ENCODE measurements at regions not wholly inside any gene's neighbourhood (a gene's known extent, or its start where the extent isn't known, plus 50 kb on each side); places are given as distances from the start of the nearest gene placed in this dataset.

DNA sequence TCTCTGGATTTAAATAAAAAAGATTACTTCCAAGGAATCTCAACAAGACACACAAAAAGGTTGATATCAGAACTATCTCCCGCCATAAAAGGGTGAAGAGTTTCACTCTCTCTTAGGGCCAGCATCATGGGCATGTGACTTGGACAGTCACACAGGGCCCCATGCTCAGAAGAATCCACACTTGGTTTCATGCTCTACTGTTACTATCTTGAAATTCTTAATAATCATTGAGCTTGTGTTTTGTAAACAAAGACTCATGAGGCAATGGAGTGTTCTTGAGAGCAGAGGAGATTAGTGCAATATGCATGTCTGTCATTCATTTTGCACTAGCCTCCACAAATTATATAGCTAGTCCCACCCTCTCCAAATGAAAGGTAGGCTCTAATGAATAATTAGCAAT lies 58.4 kb downstream of the HMHB1 start:
- Histone ChIP-seq H3K27me3 (replicated peaks in 2 of 5; ENCODE audit: control insufficient read depth in 4 of 5, insufficient read depth in 5 of 5, low read length in 4 of 5) (no peaks in the 10 kb centered on the region), H3K27ac (ENCODE audit: insufficient read depth in 1 of 2, low read depth in 1 of 2, low read length in 2 of 2, poor library complexity in 1 of 2, severe bottlenecking in 2 of 2) (no peak overlapping the region), H3K4me3 (ENCODE audit: control insufficient read depth in 1 of 7, extremely low read depth in 1 of 7, insufficient read depth in 4 of 7, low read depth in 2 of 7, low read length in 6 of 7) (no peak overlapping the region), H3K9me3 (ENCODE audit: control extremely low read depth in 1 of 5, control insufficient read depth in 4 of 5, insufficient read depth in 2 of 5, low read depth in 1 of 5, low read length in 4 of 5) (no peaks in the 10 kb centered on the region), H3K36me3 (ENCODE audit: control insufficient read depth in 4 of 4, insufficient read depth in 4 of 4, low read length in 3 of 4) (no peaks in the 10 kb centered on the region), H3K4me1 (ENCODE audit: control extremely low read depth in 1 of 4, control insufficient read depth in 4 of 4, insufficient read depth in 4 of 4, low read length in 3 of 4) (peaks cover 0 to 3% (median 0%) of the 10 kb centered on the region in 4 experiments)
- 100% methylated on average over 1 of the region's 1 CpG for whole genome bisulfite sequencing (ENCODE audit: insufficient coverage)
- no peak for DNase-seq
- POLR2A ChIA-PET = no interaction called here
- CTCF ChIA-PET = no interaction called here

GRCh38 chr5:143870871-143871632 lies 59.1 kb downstream of the HMHB1 start:
- H3K36me3 ChIP-seq (ENCODE audit: control insufficient read depth in 4 of 4, insufficient read depth in 4 of 4, low read length in 3 of 4) = no peaks in the 10 kb centered on the region
- H3K27me3 ChIP-seq (replicated peaks in 2 of 5; ENCODE audit: control insufficient read depth in 4 of 5, insufficient read depth in 5 of 5, low read length in 4 of 5) = no peaks in the 10 kb centered on the region
- H3K4me1 ChIP-seq (ENCODE audit: control extremely low read depth in 1 of 4, control insufficient read depth in 4 of 4, insufficient read depth in 4 of 4, low read length in 3 of 4) = peaks cover 0 to 3% (median 0%) of the 10 kb centered on the region in 4 experiments
- no peak overlapping the region for H3K4me3 ChIP-seq (ENCODE audit: control insufficient read depth in 1 of 7, extremely low read depth in 1 of 7, insufficient read depth in 4 of 7, low read depth in 2 of 7, low read length in 6 of 7)
- WGBS (ENCODE audit: insufficient coverage) = 56% methylated on average over 4 of the region's 5 CpGs
- CTCF ChIA-PET = no interaction called here
- H3K9me3 ChIP-seq (ENCODE audit: control extremely low read depth in 1 of 5, control insufficient read depth in 4 of 5, insufficient read depth in 2 of 5, low read depth in 1 of 5, low read length in 4 of 5) = no peaks in the 10 kb centered on the region
- POLR2A ChIA-PET = no interaction called here
- no peak overlapping the region for H3K27ac ChIP-seq (ENCODE audit: insufficient read depth in 1 of 2, low read depth in 1 of 2, low read length in 2 of 2, poor library complexity in 1 of 2, severe bottlenecking in 2 of 2)
- DNase-seq = peak in 1 of 3 donors; percentile 12

GRCh38 chr5:143871672-143872071 lies 59.7 kb downstream of the HMHB1 start:
- WGBS (ENCODE audit: insufficient coverage) = no CpG with 5 or more reads among the region's 2 CpGs
- no peaks in the 10 kb centered on the region for H3K36me3 ChIP-seq (ENCODE audit: control insufficient read depth in 4 of 4, insufficient read depth in 4 of 4, low read length in 3 of 4)
- CTCF ChIA-PET = no interaction called here

GRCh38 chr5:143874312-143874711 lies 62.4 kb downstream of the HMHB1 start:
- Histone ChIP-seq H3K4me1 (ENCODE audit: control extremely low read depth in 1 of 4, control insufficient read depth in 4 of 4, insufficient read depth in 4 of 4, low read length in 3 of 4) (peaks cover 0 to 3% (median 0%) of the 10 kb centered on the region in 4 experiments), H3K4me3 (ENCODE audit: control insufficient read depth in 1 of 7, extremely low read depth in 1 of 7, insufficient read depth in 4 of 7, low read depth in 2 of 7, low read length in 6 of 7) (no peak overlapping the region), H3K27ac (ENCODE audit: insufficient read depth in 1 of 2, low read depth in 1 of 2, low read length in 2 of 2, poor library complexity in 1 of 2, severe bottlenecking in 2 of 2) (no peak overlapping the region), H3K27me3 (replicated peaks in 2 of 5; ENCODE audit: control insufficient read depth in 4 of 5, insufficient read depth in 5 of 5, low read length in 4 of 5) (no peaks in the 10 kb centered on the region), H3K9me3 (ENCODE audit: control extremely low read depth in 1 of 5, control insufficient read depth in 4 of 5, insufficient read depth in 2 of 5, low read depth in 1 of 5, low read length in 4 of 5) (no peaks in the 10 kb centered on the region), H3K36me3 (ENCODE audit: control insufficient read depth in 4 of 4, insufficient read depth in 4 of 4, low read length in 3 of 4) (no peaks in the 10 kb centered on the region)
- 100% methylated on average over 3 of the region's 4 CpGs for WGBS (ENCODE audit: insufficient coverage)
- no peak for DNase-seq
- ChIA-PET POLR2A (no interaction called here), CTCF (no interaction called here)

More at GRCh38 chr5:143871672-143872071, 59.7 kb downstream of the HMHB1 start:
- Histone ChIP-seq H3K9me3 (ENCODE audit: control extremely low read depth in 1 of 5, control insufficient read depth in 4 of 5, insufficient read depth in 2 of 5, low read depth in 1 of 5, low read length in 4 of 5) (no peaks in the 10 kb centered on the region), H3K4me1 (ENCODE audit: control extremely low read depth in 1 of 4, control insufficient read depth in 4 of 4, insufficient read depth in 4 of 4, low read length in 3 of 4) (peaks cover 0 to 3% (median 0%) of the 10 kb centered on the region in 4 experiments), H3K27ac (ENCODE audit: insufficient read depth in 1 of 2, low read depth in 1 of 2, low read length in 2 of 2, poor library complexity in 1 of 2, severe bottlenecking in 2 of 2) (no peak overlapping the region), H3K4me3 (ENCODE audit: control insufficient read depth in 1 of 7, extremely low read depth in 1 of 7, insufficient read depth in 4 of 7, low read depth in 2 of 7, low read length in 6 of 7) (no peak overlapping the region), H3K27me3 (replicated peaks in 2 of 5; ENCODE audit: control insufficient read depth in 4 of 5, insufficient read depth in 5 of 5, low read length in 4 of 5) (no peaks in the 10 kb centered on the region)
- POLR2A ChIA-PET = no interaction called here
- DNase-seq = no peak

- CTCF ChIA-PET = no interaction called here
- no peaks in the 10 kb centered on the region for H3K4me1 ChIP-seq (ENCODE audit: control extremely low read depth in 1 of 4, control insufficient read depth in 4 of 4, insufficient read depth in 4 of 4, low read length in 3 of 4)
- no peak overlapping the region for H3K27ac ChIP-seq (ENCODE audit: insufficient read depth in 1 of 2, low read depth in 1 of 2, low read length in 2 of 2, poor library complexity in 1 of 2, severe bottlenecking in 2 of 2)
- H3K36me3 ChIP-seq (ENCODE audit: control insufficient read depth in 4 of 4, insufficient read depth in 4 of 4, low read length in 3 of 4) = no peaks in the 10 kb centered on the region
- no peak for DNase-seq
- no peak overlapping the region for H3K4me3 ChIP-seq (ENCODE audit: control insufficient read depth in 1 of 7, extremely low read depth in 1 of 7, insufficient read depth in 4 of 7, low read depth in 2 of 7, low read length in 6 of 7)
- 100% methylated on average over 1 of the region's 2 CpGs for WGBS (ENCODE audit: insufficient coverage)
- POLR2A ChIA-PET = no interaction called here
- no peaks in the 10 kb centered on the region for H3K9me3 ChIP-seq (ENCODE audit: control extremely low read depth in 1 of 5, control insufficient read depth in 4 of 5, insufficient read depth in 2 of 5, low read depth in 1 of 5, low read length in 4 of 5)
- H3K27me3 ChIP-seq (replicated peaks in 2 of 5; ENCODE audit: control insufficient read depth in 4 of 5, insufficient read depth in 5 of 5, low read length in 4 of 5) = no peaks in the 10 kb centered on the region
Observed at GRCh38 chr5:143877196-143877595, 65.2 kb downstream of the HMHB1 start.

DNA sequence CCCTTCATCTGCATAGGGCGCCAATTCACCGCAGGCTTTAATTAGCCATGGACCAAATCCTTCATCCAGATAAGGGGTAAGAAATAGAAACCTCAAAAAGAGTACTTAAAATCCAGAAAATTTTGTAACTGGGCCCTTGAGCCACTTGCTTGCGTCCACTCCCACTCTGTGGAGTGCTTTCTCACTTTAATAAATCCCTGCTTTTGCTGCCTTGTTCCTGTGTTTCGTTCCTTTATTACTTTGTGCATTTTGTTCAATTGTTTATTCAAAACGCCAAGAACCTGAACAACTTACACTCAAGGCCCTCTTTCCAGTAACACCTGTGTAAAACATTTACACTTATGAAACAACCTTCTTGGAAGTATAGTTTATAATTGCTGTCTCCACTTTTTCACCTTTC lies 66.5 kb downstream of the HMHB1 start:
- WGBS (ENCODE audit: insufficient coverage) = 97% methylated on average over 4 of the region's 5 CpGs
- peaks cover 0 to 2% (median 0%) of the 10 kb centered on the region in 5 experiments for H3K9me3 ChIP-seq (ENCODE audit: control extremely low read depth in 1 of 5, control insufficient read depth in 4 of 5, insufficient read depth in 2 of 5, low read depth in 1 of 5, low read length in 4 of 5)
- H3K4me3 ChIP-seq (ENCODE audit: control insufficient read depth in 1 of 7, extremely low read depth in 1 of 7, insufficient read depth in 4 of 7, low read depth in 2 of 7, low read length in 6 of 7) = no peak overlapping the region
- no peak for DNase-seq
- ChIA-PET POLR2A (no interaction called here), CTCF (no interaction called here)
- H3K27ac ChIP-seq (ENCODE audit: insufficient read depth in 1 of 2, low read depth in 1 of 2, low read length in 2 of 2, poor library complexity in 1 of 2, severe bottlenecking in 2 of 2) = no peak overlapping the region
- no peaks in the 10 kb centered on the region for H3K4me1 ChIP-seq (ENCODE audit: control extremely low read depth in 1 of 4, control insufficient read depth in 4 of 4, insufficient read depth in 4 of 4, low read length in 3 of 4)
- H3K36me3 ChIP-seq (ENCODE audit: control insufficient read depth in 4 of 4, insufficient read depth in 4 of 4, low read length in 3 of 4) = no peaks in the 10 kb centered on the region
- no peaks in the 10 kb centered on the region for H3K27me3 ChIP-seq (replicated peaks in 2 of 5; ENCODE audit: control insufficient read depth in 4 of 5, insufficient read depth in 5 of 5, low read length in 4 of 5)

DNA sequence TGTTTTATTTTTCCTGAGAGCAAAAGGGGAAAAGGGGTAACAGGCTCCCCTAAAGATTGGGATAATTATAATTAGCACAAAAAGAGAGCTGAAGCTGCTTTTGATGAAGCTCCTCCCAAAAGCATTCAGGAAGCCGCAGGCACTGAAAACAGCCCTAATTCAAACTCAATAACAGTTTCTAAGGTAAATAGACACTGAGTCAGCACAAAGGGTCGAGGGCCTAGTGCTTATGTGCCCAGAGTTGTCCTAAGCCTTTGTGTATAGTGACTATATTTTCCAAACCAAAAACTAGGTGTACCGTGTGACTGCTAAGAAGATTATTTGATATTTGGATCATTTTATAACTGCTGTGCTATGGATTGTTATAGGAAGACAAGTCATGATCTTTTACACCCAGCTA lies 67.7 kb downstream of the HMHB1 start:
- Histone ChIP-seq H3K27me3 (replicated peaks in 2 of 5; ENCODE audit: control insufficient read depth in 4 of 5, insufficient read depth in 5 of 5, low read length in 4 of 5) (no peaks in the 10 kb centered on the region), H3K4me3 (ENCODE audit: control insufficient read depth in 1 of 7, extremely low read depth in 1 of 7, insufficient read depth in 4 of 7, low read depth in 2 of 7, low read length in 6 of 7) (no peak overlapping the region), H3K27ac (ENCODE audit: insufficient read depth in 1 of 2, low read depth in 1 of 2, low read length in 2 of 2, poor library complexity in 1 of 2, severe bottlenecking in 2 of 2) (no peak overlapping the region), H3K9me3 (ENCODE audit: control extremely low read depth in 1 of 5, control insufficient read depth in 4 of 5, insufficient read depth in 2 of 5, low read depth in 1 of 5, low read length in 4 of 5) (peaks cover 0 to 2% (median 0%) of the 10 kb centered on the region in 5 experiments), H3K36me3 (ENCODE audit: control insufficient read depth in 4 of 4, insufficient read depth in 4 of 4, low read length in 3 of 4) (no peaks in the 10 kb centered on the region), H3K4me1 (ENCODE audit: control extremely low read depth in 1 of 4, control insufficient read depth in 4 of 4, insufficient read depth in 4 of 4, low read length in 3 of 4) (no peaks in the 10 kb centered on the region)
- no peak for DNase-seq
- CTCF ChIA-PET = no interaction called here
- 77% methylated on average over 2 of the region's 3 CpGs for WGBS (ENCODE audit: insufficient coverage)
- POLR2A ChIA-PET = no interaction called here
